ENCODE measurements at regions not wholly inside any gene's neighbourhood (a gene's known extent, or its start where the extent isn't known, plus 50 kb on each side); places are given as distances from the start of the nearest gene placed in this dataset.

DNA sequence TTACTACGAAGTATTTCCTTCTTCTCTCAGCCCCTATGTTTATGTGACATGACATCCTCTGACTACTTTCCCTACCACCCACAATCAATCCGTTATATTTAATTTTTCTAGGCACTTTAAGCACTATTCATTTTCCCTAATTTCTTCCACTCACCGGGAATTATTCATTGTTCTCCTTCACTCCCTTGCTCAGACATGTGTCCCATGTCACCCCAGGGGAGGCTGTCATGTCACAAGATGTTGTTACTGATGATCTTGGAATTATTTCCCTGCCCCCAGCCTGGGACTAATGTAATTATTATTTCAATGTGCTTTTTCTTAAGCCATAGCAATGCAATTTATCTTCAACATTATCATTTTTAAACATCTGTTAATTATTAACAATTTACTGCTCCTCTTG, 317.2 kb downstream of the PHF14 start:
- TF ChIP-seq, protein P1, sequence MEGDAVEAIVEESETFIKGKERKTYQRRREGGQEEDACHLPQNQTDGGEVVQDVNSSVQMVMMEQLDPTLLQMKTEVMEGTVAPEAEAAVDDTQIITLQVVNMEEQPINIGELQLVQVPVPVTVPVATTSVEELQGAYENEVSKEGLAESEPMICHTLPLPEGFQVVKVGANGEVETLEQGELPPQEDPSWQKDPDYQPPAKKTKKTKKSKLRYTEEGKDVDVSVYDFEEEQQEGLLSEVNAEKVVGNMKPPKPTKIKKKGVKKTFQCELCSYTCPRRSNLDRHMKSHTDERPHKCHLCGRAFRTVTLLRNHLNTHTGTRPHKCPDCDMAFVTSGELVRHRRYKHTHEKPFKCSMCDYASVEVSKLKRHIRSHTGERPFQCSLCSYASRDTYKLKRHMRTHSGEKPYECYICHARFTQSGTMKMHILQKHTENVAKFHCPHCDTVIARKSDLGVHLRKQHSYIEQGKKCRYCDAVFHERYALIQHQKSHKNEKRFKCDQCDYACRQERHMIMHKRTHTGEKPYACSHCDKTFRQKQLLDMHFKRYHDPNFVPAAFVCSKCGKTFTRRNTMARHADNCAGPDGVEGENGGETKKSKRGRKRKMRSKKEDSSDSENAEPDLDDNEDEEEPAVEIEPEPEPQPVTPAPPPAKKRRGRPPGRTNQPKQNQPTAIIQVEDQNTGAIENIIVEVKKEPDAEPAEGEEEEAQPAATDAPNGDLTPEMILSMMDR (IDR thresholded peaks at IDR 0.05; ENCODE audit: extremely low read depth in 1 of 2, insufficient read depth in 1 of 2, low read depth in 1 of 2, low read length in 2 of 2): no peak
- no peak for TF ChIP-seq MYC (IDR thresholded peaks at IDR 0.05; ENCODE audit: low read depth, low read length)
- no peak for TF ChIP-seq POLR2AphosphoS5 (IDR thresholded peaks at IDR 0.05; ENCODE audit: insufficient read depth, low read depth, low read length)
- TF ChIP-seq POLR2A (IDR thresholded peaks at IDR 0.05; ENCODE audit: low read depth, low read length): no peak
- TF ChIP-seq MAX (IDR thresholded peaks at IDR 0.05; ENCODE audit: insufficient read depth, insufficient read length): no peak
- TF ChIP-seq FOS (IDR thresholded peaks at IDR 0.05; ENCODE audit: borderline replicate concordance, insufficient read depth, low read length): no peak
- no peak for TF ChIP-seq EZH2 (IDR thresholded peaks at IDR 0.05; ENCODE audit: borderline replicate concordance, low read depth, low read length, severe bottlenecking)
- no peak for TF ChIP-seq GATA2 (IDR thresholded peaks at IDR 0.05; ENCODE audit: insufficient read depth, insufficient read length, low read depth, low read length)
- no peak for TF ChIP-seq JUN (IDR thresholded peaks at IDR 0.05; ENCODE audit: borderline replicate concordance, insufficient read depth, insufficient read length, low read depth)

Measured in endothelial cell of umbilical vein (primary cell).